ENCODE measurements at regions not wholly inside any gene's neighbourhood (a gene's known extent, or its start where the extent isn't known, plus 50 kb on each side); places are given as distances from the start of the nearest gene placed in this dataset.

DNA sequence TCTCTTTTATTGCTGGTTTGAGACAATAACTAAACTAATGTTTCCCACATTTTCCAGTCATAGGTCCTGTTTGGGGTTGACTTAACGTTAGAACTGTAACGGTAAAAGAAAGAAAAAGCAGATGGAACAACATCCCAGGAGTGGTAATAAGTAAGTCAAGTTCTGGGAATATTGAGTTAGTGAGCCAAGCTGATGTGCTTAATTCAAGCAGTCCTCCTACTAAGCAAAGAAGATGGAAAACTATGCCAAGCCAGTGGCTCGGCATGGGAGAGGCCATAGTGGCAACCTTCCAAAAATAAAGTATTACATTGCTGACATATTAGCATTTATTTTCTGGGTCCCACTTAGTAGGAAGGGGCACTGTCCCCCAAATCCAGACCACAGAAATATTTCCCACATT, 161.7 kb upstream of the CDH5 start:
- TF ChIP-seq, protein P1, sequence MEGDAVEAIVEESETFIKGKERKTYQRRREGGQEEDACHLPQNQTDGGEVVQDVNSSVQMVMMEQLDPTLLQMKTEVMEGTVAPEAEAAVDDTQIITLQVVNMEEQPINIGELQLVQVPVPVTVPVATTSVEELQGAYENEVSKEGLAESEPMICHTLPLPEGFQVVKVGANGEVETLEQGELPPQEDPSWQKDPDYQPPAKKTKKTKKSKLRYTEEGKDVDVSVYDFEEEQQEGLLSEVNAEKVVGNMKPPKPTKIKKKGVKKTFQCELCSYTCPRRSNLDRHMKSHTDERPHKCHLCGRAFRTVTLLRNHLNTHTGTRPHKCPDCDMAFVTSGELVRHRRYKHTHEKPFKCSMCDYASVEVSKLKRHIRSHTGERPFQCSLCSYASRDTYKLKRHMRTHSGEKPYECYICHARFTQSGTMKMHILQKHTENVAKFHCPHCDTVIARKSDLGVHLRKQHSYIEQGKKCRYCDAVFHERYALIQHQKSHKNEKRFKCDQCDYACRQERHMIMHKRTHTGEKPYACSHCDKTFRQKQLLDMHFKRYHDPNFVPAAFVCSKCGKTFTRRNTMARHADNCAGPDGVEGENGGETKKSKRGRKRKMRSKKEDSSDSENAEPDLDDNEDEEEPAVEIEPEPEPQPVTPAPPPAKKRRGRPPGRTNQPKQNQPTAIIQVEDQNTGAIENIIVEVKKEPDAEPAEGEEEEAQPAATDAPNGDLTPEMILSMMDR (IDR thresholded peaks at IDR 0.05) = no peak
- no peak for TF ChIP-seq POLR2AphosphoS5 (IDR thresholded peaks at IDR 0.05; ENCODE audit: insufficient read depth in 1 of 2, low read depth in 1 of 2)
